C4-2B (cell line): ENCODE measurements at regions not wholly inside any gene's neighbourhood (a gene's known extent, or its start where the extent isn't known, plus 50 kb on each side); places are given as distances from the start of the nearest gene placed in this dataset.

ENCODE experiments used
- H3K27ac ChIP-seq: fragments of 450-650 bp; 2 replicates; pipeline ENCODE4 v1.5.1; 2017
- ZFX ChIP-seq: fragments of 450-650 bp; IDR thresholded peaks from 2 replicates; pipeline ENCODE4 v1.6.1; 2017
- TF ChIP-seq, protein P1 (sequence below): fragments of 450-650 bp; conservative IDR thresholded peaks from 2 replicates; pipeline ENCODE4 v1.5.1; 2017; ENCODE audit warnings: mild to moderate bottlenecking

DNA sequence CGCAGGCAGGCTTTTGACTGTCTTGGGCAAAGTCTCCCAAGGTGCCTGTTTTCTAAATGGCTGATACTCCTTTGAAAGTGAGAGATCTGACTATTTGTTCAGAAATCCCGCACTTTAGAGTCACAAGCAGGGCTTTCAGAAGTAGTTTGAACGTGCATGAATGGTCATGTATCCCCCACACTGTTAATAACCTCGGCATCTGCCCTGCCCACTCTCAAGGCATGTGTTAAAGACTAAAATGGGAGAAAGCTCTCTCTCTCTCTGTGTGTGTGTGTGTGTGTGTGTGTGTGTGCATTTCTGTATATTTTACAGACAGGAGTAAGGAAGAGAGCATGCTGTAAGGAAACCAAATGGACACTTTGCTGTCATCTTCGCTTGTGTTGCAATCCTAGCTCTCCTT, 163.7 kb downstream of the MAF start:
- no peak for TF ChIP-seq ZFX
- TF ChIP-seq, protein P1, sequence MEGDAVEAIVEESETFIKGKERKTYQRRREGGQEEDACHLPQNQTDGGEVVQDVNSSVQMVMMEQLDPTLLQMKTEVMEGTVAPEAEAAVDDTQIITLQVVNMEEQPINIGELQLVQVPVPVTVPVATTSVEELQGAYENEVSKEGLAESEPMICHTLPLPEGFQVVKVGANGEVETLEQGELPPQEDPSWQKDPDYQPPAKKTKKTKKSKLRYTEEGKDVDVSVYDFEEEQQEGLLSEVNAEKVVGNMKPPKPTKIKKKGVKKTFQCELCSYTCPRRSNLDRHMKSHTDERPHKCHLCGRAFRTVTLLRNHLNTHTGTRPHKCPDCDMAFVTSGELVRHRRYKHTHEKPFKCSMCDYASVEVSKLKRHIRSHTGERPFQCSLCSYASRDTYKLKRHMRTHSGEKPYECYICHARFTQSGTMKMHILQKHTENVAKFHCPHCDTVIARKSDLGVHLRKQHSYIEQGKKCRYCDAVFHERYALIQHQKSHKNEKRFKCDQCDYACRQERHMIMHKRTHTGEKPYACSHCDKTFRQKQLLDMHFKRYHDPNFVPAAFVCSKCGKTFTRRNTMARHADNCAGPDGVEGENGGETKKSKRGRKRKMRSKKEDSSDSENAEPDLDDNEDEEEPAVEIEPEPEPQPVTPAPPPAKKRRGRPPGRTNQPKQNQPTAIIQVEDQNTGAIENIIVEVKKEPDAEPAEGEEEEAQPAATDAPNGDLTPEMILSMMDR: no peak
- H3K27ac ChIP-seq: no peak overlapping the region

DNA sequence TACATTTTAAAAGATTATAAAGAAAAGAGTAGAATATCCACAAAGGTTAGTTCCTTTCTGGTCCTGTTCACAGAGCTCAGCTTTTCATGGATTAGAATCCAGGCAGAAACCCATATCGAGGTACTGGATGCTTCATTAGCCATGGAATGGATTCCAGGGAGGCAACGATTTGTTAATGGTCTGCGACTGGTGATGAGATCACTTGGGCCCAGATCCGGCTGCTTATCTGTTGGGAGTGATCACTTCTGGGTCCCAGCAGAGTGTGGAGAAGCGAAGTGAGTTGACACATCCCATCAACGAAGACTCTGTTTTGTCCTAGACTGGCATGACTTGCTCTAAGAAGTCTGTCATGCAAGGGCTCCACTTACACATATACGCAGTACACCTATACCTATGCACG, 165.8 kb downstream of the MAF start:
- H3K27ac ChIP-seq: no peak overlapping the region
- TF ChIP-seq, protein P1: no peak
- no peak for TF ChIP-seq ZFX

DNA sequence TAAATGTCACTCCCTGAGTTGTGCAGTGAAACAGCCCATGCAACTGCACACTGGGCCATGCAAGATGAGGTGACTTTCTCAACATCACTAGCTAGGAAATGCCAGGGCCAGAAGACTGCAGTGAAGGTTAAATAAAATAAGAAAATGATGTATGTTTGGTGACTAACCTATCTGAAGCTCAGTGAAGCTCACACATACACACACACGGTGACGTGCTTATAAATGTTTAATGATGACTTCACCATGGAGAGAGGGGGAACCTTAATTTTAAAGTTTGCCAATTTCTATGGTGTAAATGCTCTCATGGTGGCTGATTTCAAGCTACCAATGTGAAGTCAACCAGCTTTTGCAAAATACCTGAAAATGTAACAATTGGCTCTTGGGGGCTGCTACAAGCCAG, 166.4 kb downstream of the MAF start:
- TF ChIP-seq, protein P1: no peak
- no peak for TF ChIP-seq ZFX

DNA sequence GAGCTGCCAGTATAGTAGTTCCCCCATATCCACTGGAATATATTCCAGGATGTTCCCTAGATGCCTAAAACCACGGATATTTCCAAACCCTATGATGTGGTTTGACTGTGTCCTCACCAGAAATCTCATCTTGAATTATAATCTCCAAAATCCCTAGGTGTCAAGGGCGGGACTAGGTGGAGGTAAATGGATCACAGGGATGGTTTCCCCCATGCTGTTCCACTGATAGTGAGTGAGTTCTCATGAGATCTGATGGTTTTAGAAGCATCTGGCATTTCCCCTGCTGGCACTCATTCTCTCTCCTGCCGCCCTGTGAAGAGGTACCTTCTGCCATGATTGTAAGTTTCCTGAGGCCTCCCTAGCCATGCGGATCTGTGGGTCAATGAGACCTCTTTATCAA, 168.6 kb downstream of the MAF start:
- no peak overlapping the region for H3K27ac ChIP-seq
- TF ChIP-seq ZFX: no peak
- TF ChIP-seq, protein P1: no peak

More for the DNA sequence above, 166.4 kb downstream of the MAF start:
- H3K27ac ChIP-seq: no peak overlapping the region

DNA sequence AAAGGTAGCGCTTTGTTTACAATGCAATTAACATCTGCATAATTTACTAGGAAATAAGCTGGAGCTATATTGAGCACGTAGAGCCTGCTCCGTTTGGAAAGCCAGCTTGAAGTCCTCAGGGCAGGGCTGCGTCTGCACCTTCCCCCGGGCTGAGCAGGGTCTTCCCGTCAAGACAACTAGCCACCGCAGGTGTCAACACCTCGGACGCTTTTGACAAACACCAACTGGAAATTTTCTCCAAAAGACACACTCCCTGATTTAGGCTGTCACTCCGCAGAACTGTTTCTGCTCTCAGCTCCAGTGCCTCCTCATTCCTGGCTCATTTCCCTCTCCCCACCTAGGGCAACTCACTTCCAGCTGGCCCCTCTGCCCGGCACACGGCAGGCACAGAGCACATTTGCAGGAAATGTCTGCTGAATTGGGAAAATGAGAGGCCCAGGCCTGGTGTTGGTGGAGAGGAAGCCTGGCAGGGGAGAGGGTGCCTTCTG, 170.3 kb downstream of the MAF start:
- TF ChIP-seq, protein P1: no peak
- TF ChIP-seq ZFX: no peak
- no peak overlapping the region for H3K27ac ChIP-seq

DNA sequence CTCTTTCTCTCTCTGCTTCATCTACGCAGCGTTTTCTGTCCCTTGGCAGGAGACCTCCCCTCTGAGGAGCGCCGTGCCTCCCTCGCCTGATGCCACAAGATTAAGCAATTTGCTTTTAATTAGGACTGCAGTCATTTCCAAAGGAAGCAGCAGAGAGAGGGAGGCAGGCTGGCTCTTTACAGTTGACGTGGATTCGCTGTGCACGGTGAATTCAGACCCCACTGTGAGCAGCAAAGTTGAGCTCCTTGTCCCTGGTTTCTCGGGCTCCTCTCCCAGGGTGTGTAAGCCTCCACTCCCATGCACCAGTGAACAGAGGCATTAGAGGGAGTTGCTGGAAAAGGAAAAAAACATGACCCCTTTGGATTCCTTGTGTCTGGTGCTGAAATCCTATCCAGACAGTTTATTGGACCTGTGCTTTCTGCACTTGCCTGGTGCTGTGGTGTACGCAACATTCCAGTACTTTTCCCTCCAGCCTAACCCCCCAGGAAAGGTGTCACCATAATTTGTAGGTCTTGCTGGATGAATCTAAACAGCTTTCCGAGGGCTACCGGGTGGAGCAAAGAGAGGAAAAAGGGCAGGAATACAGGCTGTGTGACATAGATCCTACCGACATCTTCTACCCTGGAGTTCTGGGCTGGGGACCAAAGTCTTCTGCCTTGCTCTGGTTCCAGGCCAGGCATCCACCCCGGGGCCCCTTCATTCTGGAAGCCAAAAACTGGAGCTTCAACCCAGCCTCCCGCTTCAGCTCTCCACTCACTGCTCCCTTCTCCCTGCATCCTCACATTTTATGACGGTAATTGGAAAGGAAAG, 171.0 kb downstream of the MAF start:
- TF ChIP-seq, protein P1: no peak
- TF ChIP-seq ZFX: no peak
- H3K27ac ChIP-seq: no peak overlapping the region

DNA sequence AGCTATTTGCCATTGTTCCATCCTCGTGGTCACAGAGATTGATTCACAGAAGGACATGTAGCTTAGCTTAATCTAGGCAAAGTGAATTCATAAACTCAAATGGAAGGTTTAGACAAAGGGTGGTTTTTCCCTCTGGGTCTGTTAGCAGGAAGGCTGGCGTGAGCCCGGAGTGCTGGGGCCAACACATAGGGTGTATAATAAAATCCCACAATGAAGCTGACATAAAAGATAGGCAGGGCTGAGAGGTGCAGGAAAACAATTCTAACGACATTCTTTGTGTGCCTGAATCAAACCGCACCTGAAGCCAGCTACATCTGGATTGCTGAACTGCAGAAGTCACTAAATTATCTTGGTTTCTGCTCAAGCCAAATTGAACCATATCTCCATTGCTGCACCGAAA, 173.9 kb downstream of the MAF start:
- TF ChIP-seq, protein P1: no peak
- H3K27ac ChIP-seq: no peak overlapping the region
